ENCODE measurements at regions not wholly inside any gene's neighbourhood (a gene's known extent, or its start where the extent isn't known, plus 50 kb on each side); places are given as distances from the start of the nearest gene placed in this dataset.

GRCh38 chr3:117746066-117746465, 1036.5 kb downstream of the TUSC7 start:
- no peaks in the 10 kb centered on the region for H3K27me3 ChIP-seq
- H3K36me3 ChIP-seq: no peaks in the 10 kb centered on the region
- no peak overlapping the region for H3K4me3 ChIP-seq
- H3K4me1 ChIP-seq: no peaks in the 10 kb centered on the region
- DNase-seq: no peak
- no peak overlapping the region for H3K27ac ChIP-seq
- no peak for TF ChIP-seq EP300 (IDR thresholded peaks at IDR 0.05)
- TF ChIP-seq, protein P1, sequence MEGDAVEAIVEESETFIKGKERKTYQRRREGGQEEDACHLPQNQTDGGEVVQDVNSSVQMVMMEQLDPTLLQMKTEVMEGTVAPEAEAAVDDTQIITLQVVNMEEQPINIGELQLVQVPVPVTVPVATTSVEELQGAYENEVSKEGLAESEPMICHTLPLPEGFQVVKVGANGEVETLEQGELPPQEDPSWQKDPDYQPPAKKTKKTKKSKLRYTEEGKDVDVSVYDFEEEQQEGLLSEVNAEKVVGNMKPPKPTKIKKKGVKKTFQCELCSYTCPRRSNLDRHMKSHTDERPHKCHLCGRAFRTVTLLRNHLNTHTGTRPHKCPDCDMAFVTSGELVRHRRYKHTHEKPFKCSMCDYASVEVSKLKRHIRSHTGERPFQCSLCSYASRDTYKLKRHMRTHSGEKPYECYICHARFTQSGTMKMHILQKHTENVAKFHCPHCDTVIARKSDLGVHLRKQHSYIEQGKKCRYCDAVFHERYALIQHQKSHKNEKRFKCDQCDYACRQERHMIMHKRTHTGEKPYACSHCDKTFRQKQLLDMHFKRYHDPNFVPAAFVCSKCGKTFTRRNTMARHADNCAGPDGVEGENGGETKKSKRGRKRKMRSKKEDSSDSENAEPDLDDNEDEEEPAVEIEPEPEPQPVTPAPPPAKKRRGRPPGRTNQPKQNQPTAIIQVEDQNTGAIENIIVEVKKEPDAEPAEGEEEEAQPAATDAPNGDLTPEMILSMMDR (IDR thresholded peaks at IDR 0.05): no peak
- TF ChIP-seq POLR2A (IDR thresholded peaks at IDR 0.05): no peak
- no peak for TF ChIP-seq POLR2AphosphoS5 (IDR thresholded peaks at IDR 0.05)
- intact Hi-C loops (cut with DNase I; ENCODE audit: low total_unique reads): no loop called here
- no peaks in the 10 kb centered on the region for H3K9me3 ChIP-seq
- WGBS, 5 donors: 64 to 96% (median 83%) methylated on average over 3 of the region's 3 CpGs

DNA sequence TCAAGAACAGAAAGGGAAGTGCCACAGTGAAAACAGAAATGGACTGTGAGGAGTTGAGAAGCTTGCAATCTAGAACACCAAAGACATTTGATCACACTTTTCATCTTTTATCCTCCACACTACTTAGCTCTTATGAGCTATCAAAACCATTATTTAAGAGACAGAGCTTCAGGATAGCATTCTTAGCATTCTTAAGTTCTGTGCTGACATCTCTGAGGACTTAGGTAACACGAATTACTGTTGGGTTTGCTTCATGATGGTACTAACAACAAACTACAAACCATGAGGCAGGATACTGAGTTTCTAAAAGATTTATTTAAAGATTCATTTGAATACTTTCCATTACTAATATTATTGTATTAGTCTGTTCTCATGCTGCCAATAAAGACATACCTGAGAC, 1038.6 kb downstream of the TUSC7 start:
- H3K9me3 ChIP-seq: no peaks in the 10 kb centered on the region
- intact Hi-C loops (cut with DNase I; ENCODE audit: low total_unique reads): no loop called here
- H3K4me1 ChIP-seq: no peaks in the 10 kb centered on the region
- H3K4me3 ChIP-seq: no peak overlapping the region
- DNase-seq: no peak
- WGBS, 5 donors: 70 to 87% (median 78%) methylated on average over 1 of the region's 1 CpG
- no peak overlapping the region for H3K27ac ChIP-seq
- no peaks in the 10 kb centered on the region for H3K27me3 ChIP-seq
- TF ChIP-seq EP300 (IDR thresholded peaks at IDR 0.05): no peak
- no peak for TF ChIP-seq POLR2AphosphoS5 (IDR thresholded peaks at IDR 0.05)
- no peaks in the 10 kb centered on the region for H3K36me3 ChIP-seq

DNA sequence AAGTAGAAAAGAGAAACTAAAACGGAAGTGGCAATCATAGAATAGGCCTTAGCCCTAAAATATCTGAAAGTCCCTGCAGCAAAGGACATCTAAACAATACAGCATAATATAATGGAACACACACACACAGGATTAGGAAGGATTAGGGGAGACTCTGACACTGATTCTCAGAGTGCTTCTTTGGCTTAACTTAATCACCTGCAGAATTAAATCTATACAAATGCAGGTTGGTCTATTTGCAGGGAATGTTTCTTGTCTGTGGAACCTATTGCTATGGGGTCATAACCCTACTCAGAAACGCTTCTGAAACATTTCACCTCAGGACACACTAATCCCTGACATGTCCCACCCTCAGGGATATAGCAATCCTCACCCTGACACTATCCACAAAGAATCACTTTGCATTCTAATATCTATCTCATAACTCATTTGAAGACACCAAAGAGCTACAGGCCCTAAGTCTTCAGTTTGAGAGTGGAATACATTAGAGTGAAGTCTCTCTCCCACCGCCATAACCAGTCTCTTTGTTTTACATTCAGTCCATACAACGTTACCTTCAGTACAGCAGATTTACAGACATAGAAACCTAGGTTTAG, 1041.2 kb downstream of the TUSC7 start:
- Histone ChIP-seq H3K27ac (no peak overlapping the region), H3K4me3 (no peak overlapping the region), H3K4me1 (no peaks in the 10 kb centered on the region), H3K27me3 (no peaks in the 10 kb centered on the region), H3K36me3 (no peaks in the 10 kb centered on the region), H3K9me3 (no peaks in the 10 kb centered on the region)
- WGBS, 5 donors: 72 to 78% (median 73%) methylated on average over 4 of the region's 4 CpGs
- DNase-seq: no peak
- intact Hi-C loops (cut with DNase I; ENCODE audit: low total_unique reads): no loop called here
- no peak for TF ChIP-seq POLR2A (IDR thresholded peaks at IDR 0.05)
- no peak for TF ChIP-seq POLR2AphosphoS5 (IDR thresholded peaks at IDR 0.05)
- no peak for TF ChIP-seq EP300 (IDR thresholded peaks at IDR 0.05)
- TF ChIP-seq, protein P1 (IDR thresholded peaks at IDR 0.05): no peak

GRCh38 chr3:117751651-117752050, 1042.1 kb downstream of the TUSC7 start:
- no peak overlapping the region for H3K27ac ChIP-seq
- WGBS, 5 donors: 84 to 93% (median 87%) methylated on average over 4 of the region's 4 CpGs
- no peaks in the 10 kb centered on the region for H3K27me3 ChIP-seq
- no peaks in the 10 kb centered on the region for H3K9me3 ChIP-seq
- H3K36me3 ChIP-seq: no peaks in the 10 kb centered on the region
- intact Hi-C loops (cut with DNase I; ENCODE audit: low total_unique reads): no loop called here
- H3K4me3 ChIP-seq: no peak overlapping the region
- H3K4me1 ChIP-seq: no peaks in the 10 kb centered on the region
- peak in 1 of 2 donors; percentile 36 for DNase-seq
- TF ChIP-seq, protein P1 (IDR thresholded peaks at IDR 0.05): no peak
- TF ChIP-seq EP300 (IDR thresholded peaks at IDR 0.05) (no peak), POLR2AphosphoS5 (IDR thresholded peaks at IDR 0.05) (no peak), POLR2A (IDR thresholded peaks at IDR 0.05) (no peak)

GRCh38 chr3:117752984-117753717, 1043.6 kb downstream of the TUSC7 start:
- intact Hi-C loops (cut with DNase I; ENCODE audit: low total_unique reads): no loop called here
- H3K9me3 ChIP-seq: no peaks in the 10 kb centered on the region
- H3K27ac ChIP-seq: no peak overlapping the region
- no peaks in the 10 kb centered on the region for H3K27me3 ChIP-seq
- TF ChIP-seq, protein P1 (IDR thresholded peaks at IDR 0.05): no peak
- TF ChIP-seq POLR2AphosphoS5 (IDR thresholded peaks at IDR 0.05): no peak
- TF ChIP-seq POLR2A (IDR thresholded peaks at IDR 0.05): no peak
- no peak for TF ChIP-seq EP300 (IDR thresholded peaks at IDR 0.05)
- WGBS, 5 donors: 83 to 90% (median 88%) methylated on average over 3 of the region's 3 CpGs
- H3K36me3 ChIP-seq: no peaks in the 10 kb centered on the region
- no peaks in the 10 kb centered on the region for H3K4me1 ChIP-seq
- DNase-seq: no peak
- H3K4me3 ChIP-seq: no peak overlapping the region
